ENCODE measurements at regions not wholly inside any gene's neighbourhood (a gene's known extent, or its start where the extent isn't known, plus 50 kb on each side); places are given as distances from the start of the nearest gene placed in this dataset.

GRCh38 chr14:55897031-55897430 lies 221.2 kb upstream of the PELI2 start:
- H3K36me3 ChIP-seq (ENCODE audit: control insufficient read depth, insufficient read depth, low read length): no peaks in the 10 kb centered on the region
- no peaks in the 10 kb centered on the region for H3K4me1 ChIP-seq (ENCODE audit: control insufficient read depth, insufficient read depth, low read length)
- in situ Hi-C loops (cut with MboI; ENCODE audit: low sequenced_read_pairs): no loop called here
- no peak overlapping the region for H3K9ac ChIP-seq (ENCODE audit: low read depth, low read length)
- CTCF ChIA-PET: no interaction called here
- H3K9me3 ChIP-seq (ENCODE audit: control insufficient read depth, insufficient read depth, low read length): no peaks in the 10 kb centered on the region
- POLR2A ChIA-PET (ENCODE audit: unreplicated experiment): no interaction called here
- no peak overlapping the region for H3K18ac ChIP-seq (ENCODE audit: low read depth, low read length)
- no peak overlapping the region for H3K56ac ChIP-seq (ENCODE audit: extremely low read depth, insufficient read depth, low read length)
- no peaks in the 10 kb centered on the region for H3K79me1 ChIP-seq (ENCODE audit: low read depth in 1 of 2, low read length in 2 of 2)
- no peak overlapping the region for H2BK120ac ChIP-seq (ENCODE audit: low read depth, low read length)
- DNase-seq (no peak), ATAC-seq (ENCODE audit: low read depth) (no peak)
- WGBS, 2 experiments (ENCODE audit: extremely low coverage in 2 of 2, insufficient read length in 1 of 2): no CpG with 5 or more reads among the region's 1 CpG
- no peaks in the 10 kb centered on the region for H4K20me1 ChIP-seq (ENCODE audit: insufficient read depth, low read length)
- H2BK5ac ChIP-seq (ENCODE audit: low read depth, low read length, poor library complexity, severe bottlenecking): no peak overlapping the region
- dilution Hi-C loops (cut with HindIII; ENCODE audit: low sequenced_read_pairs, unreplicated experiment): no loop called here
- no peak overlapping the region for H3K4ac ChIP-seq (ENCODE audit: low read depth, low read length)
- H3K23ac ChIP-seq (ENCODE audit: low read depth, low read length): no peak overlapping the region
- no peak overlapping the region for H3K4me3 ChIP-seq (ENCODE audit: insufficient read depth, low read depth, low read length)
- no peak overlapping the region for H2AK9ac ChIP-seq (replicated peaks; ENCODE audit: low read depth, low read length, poor library complexity)
- H2BK20ac ChIP-seq (ENCODE audit: low read depth, low read length): no peak overlapping the region
- BruUV-seq (replicated peaks): no TSS peak
- no peak overlapping the region for H3K14ac ChIP-seq (replicated peaks; ENCODE audit: low read depth, low read length)
- no peak for TF ChIP-seq SMC3 (IDR thresholded peaks at IDR 0.05; ENCODE audit: low read depth, low read length)
- intact Hi-C loops (cut with micrococcal nuclease): no loop called here
- no peak overlapping the region for H2AK5ac ChIP-seq (ENCODE audit: low read depth, low read length)
- no peak overlapping the region for H3K27ac ChIP-seq (ENCODE audit: insufficient read depth, low read length)
- no peak overlapping the region for H2BK15ac ChIP-seq (ENCODE audit: low read depth, low read length)
- H4K8ac ChIP-seq (ENCODE audit: low read depth in 2 of 2, low read length in 2 of 2): no peak overlapping the region
- H3K9me1 ChIP-seq (ENCODE audit: insufficient read depth, low read length): no peaks in the 10 kb centered on the region
- H4K91ac ChIP-seq (ENCODE audit: insufficient read depth, low read depth, low read length): no peak overlapping the region
- peaks cover 15% of the 10 kb centered on the region for H3K27me3 ChIP-seq (ENCODE audit: control insufficient read depth, insufficient read depth, low read length)
- no peak overlapping the region for H4K5ac ChIP-seq (ENCODE audit: low read depth, low read length)
- H3K4me2 ChIP-seq (ENCODE audit: low read depth, low read length): no peak overlapping the region
- no peak overlapping the region for H2AFZ ChIP-seq (replicated peaks; ENCODE audit: low read length, poor library complexity)
